MG63 (cell line): ENCODE measurements at regions not wholly inside any gene's neighbourhood (a gene's known extent, or its start where the extent isn't known, plus 50 kb on each side); places are given as distances from the start of the nearest gene placed in this dataset.

ENCODE experiments used
- DNase-seq: peaks from one replicate; pipeline ENCODE4 v3.0.0-alpha.2; 2020
- H3K27me3 ChIP-seq: fragments of 250-450 bp; sonication (Bioruptor Pico); 2 replicates; pipeline ENCODE4 v1.5.1; 2020; ENCODE audit warnings: mild to moderate bottlenecking, moderate library complexity
- H3K36me3 ChIP-seq: fragments of 250-450 bp; sonication (Bioruptor Pico); 2 replicates; pipeline ENCODE4 v1.5.1; 2020; ENCODE audit warnings: mild to moderate bottlenecking, moderate library complexity
- H3K4me3 ChIP-seq: fragments of 250-450 bp; sonication (Bioruptor Pico); 2 replicates; pipeline ENCODE4 v1.5.1; 2020; ENCODE audit warnings: mild to moderate bottlenecking, moderate library complexity
- H3K9me3 ChIP-seq: fragments of 250-450 bp; sonication (Bioruptor Pico); 2 replicates; pipeline ENCODE4 v1.5.1; 2020; ENCODE audit warnings: mild to moderate bottlenecking, moderate library complexity

GRCh38 chr6:21467091-21467490 lies 126.5 kb upstream of the SOX4 start:
- Histone ChIP-seq H3K4me3 (no peak overlapping the region), H3K27me3 (no peaks in the 10 kb centered on the region)
- no peak for DNase-seq

GRCh38 chr6:21468461-21468860 lies 125.1 kb upstream of the SOX4 start:
- Histone ChIP-seq H3K9me3 (no peaks in the 10 kb centered on the region), H3K4me3 (no peak overlapping the region), H3K27me3 (no peaks in the 10 kb centered on the region), H3K36me3 (no peaks in the 10 kb centered on the region)
- DNase-seq, result no peak

More at GRCh38 chr6:21467091-21467490, 126.5 kb upstream of the SOX4 start:
- Histone ChIP-seq H3K9me3 (no peaks in the 10 kb centered on the region), H3K36me3 (no peaks in the 10 kb centered on the region)

- no peak overlapping the region for H3K4me3 ChIP-seq
- no peak for DNase-seq
- H3K27me3 ChIP-seq, result no peaks in the 10 kb centered on the region
- no peaks in the 10 kb centered on the region for H3K9me3 ChIP-seq
- H3K36me3 ChIP-seq, result no peaks in the 10 kb centered on the region
Observed at GRCh38 chr6:21469213-21469612, 124.3 kb upstream of the SOX4 start.

- H3K36me3 ChIP-seq, result no peaks in the 10 kb centered on the region
- no peak for DNase-seq
- no peaks in the 10 kb centered on the region for H3K27me3 ChIP-seq
- H3K9me3 ChIP-seq, result no peaks in the 10 kb centered on the region
- no peak overlapping the region for H3K4me3 ChIP-seq
Observed at GRCh38 chr6:21476112-21476511, 117.4 kb upstream of the SOX4 start.

GRCh38 chr6:21478411-21478810 lies 115.1 kb upstream of the SOX4 start:
- no peaks in the 10 kb centered on the region for H3K36me3 ChIP-seq
- no peak for DNase-seq
- H3K4me3 ChIP-seq, result no peak overlapping the region
- no peaks in the 10 kb centered on the region for H3K9me3 ChIP-seq
- H3K27me3 ChIP-seq, result no peaks in the 10 kb centered on the region

GRCh38 chr6:21478883-21479539 lies 114.5 kb upstream of the SOX4 start:
- H3K4me3 ChIP-seq, result peak overlapping the region; percentile 11; the same call in 1 of the 2 replicates
- DNase-seq, result peak; percentile 3

GRCh38 chr6:21486115-21486514 lies 107.4 kb upstream of the SOX4 start:
- H3K27me3 ChIP-seq, result no peaks in the 10 kb centered on the region
- no peaks in the 10 kb centered on the region for H3K36me3 ChIP-seq
- DNase-seq, result no peak
- H3K4me3 ChIP-seq, result no peak overlapping the region
- H3K9me3 ChIP-seq, result no peaks in the 10 kb centered on the region

More at GRCh38 chr6:21478883-21479539, 114.5 kb upstream of the SOX4 start:
- Histone ChIP-seq H3K36me3 (no peaks in the 10 kb centered on the region), H3K27me3 (no peaks in the 10 kb centered on the region), H3K9me3 (no peaks in the 10 kb centered on the region)

GRCh38 chr6:21489826-21490225 lies 103.7 kb upstream of the SOX4 start:
- no peak overlapping the region for H3K4me3 ChIP-seq
- H3K9me3 ChIP-seq, result no peaks in the 10 kb centered on the region
- DNase-seq, result no peak
- H3K27me3 ChIP-seq, result no peaks in the 10 kb centered on the region
- no peaks in the 10 kb centered on the region for H3K36me3 ChIP-seq

GRCh38 chr6:21491955-21492354 lies 101.6 kb upstream of the SOX4 start:
- H3K9me3 ChIP-seq, result no peaks in the 10 kb centered on the region
- no peak for DNase-seq

GRCh38 chr6:21494505-21494904 lies 99.0 kb upstream of the SOX4 start:
- no peak overlapping the region for H3K4me3 ChIP-seq
- H3K9me3 ChIP-seq, result no peaks in the 10 kb centered on the region
- DNase-seq, result no peak
- H3K36me3 ChIP-seq, result no peaks in the 10 kb centered on the region
- no peaks in the 10 kb centered on the region for H3K27me3 ChIP-seq

More at GRCh38 chr6:21491955-21492354, 101.6 kb upstream of the SOX4 start:
- Histone ChIP-seq H3K4me3 (no peak overlapping the region), H3K27me3 (no peaks in the 10 kb centered on the region), H3K36me3 (no peaks in the 10 kb centered on the region)

GRCh38 chr6:21496196-21496595 lies 97.4 kb upstream of the SOX4 start:
- no peaks in the 10 kb centered on the region for H3K36me3 ChIP-seq
- no peak overlapping the region for H3K4me3 ChIP-seq
- no peaks in the 10 kb centered on the region for H3K27me3 ChIP-seq
- DNase-seq, result no peak
- H3K9me3 ChIP-seq, result no peaks in the 10 kb centered on the region

- Histone ChIP-seq H3K27me3 (no peaks in the 10 kb centered on the region), H3K9me3 (no peaks in the 10 kb centered on the region), H3K36me3 (no peaks in the 10 kb centered on the region), H3K4me3 (no peak overlapping the region)
- DNase-seq, result no peak
Observed at GRCh38 chr6:21496706-21497105, 96.8 kb upstream of the SOX4 start.

- Histone ChIP-seq H3K4me3 (no peak overlapping the region), H3K9me3 (no peaks in the 10 kb centered on the region), H3K36me3 (no peaks in the 10 kb centered on the region), H3K27me3 (no peaks in the 10 kb centered on the region)
- DNase-seq, result no peak
Observed at GRCh38 chr6:21500314-21501020, 93.1 kb upstream of the SOX4 start.

- Histone ChIP-seq H3K4me3 (no peak overlapping the region), H3K36me3 (no peaks in the 10 kb centered on the region), H3K27me3 (no peaks in the 10 kb centered on the region), H3K9me3 (no peaks in the 10 kb centered on the region)
- no peak for DNase-seq
Observed at GRCh38 chr6:21501021-21501354, 92.6 kb upstream of the SOX4 start.

GRCh38 chr6:21501815-21502214 lies 91.7 kb upstream of the SOX4 start:
- Histone ChIP-seq H3K9me3 (no peaks in the 10 kb centered on the region), H3K27me3 (no peaks in the 10 kb centered on the region), H3K4me3 (no peak overlapping the region), H3K36me3 (no peaks in the 10 kb centered on the region)
- DNase-seq, result no peak

- DNase-seq, result no peak
- no peaks in the 10 kb centered on the region for H3K36me3 ChIP-seq
Observed at GRCh38 chr6:21502682-21503081, 90.9 kb upstream of the SOX4 start.

GRCh38 chr6:21504790-21505189 lies 88.8 kb upstream of the SOX4 start:
- H3K9me3 ChIP-seq, result no peaks in the 10 kb centered on the region
- DNase-seq, result no peak
- H3K27me3 ChIP-seq, result no peaks in the 10 kb centered on the region
- no peaks in the 10 kb centered on the region for H3K36me3 ChIP-seq
- H3K4me3 ChIP-seq, result no peak overlapping the region

More at GRCh38 chr6:21502682-21503081, 90.9 kb upstream of the SOX4 start:
- no peaks in the 10 kb centered on the region for H3K27me3 ChIP-seq
- H3K9me3 ChIP-seq, result no peaks in the 10 kb centered on the region
- H3K4me3 ChIP-seq, result no peak overlapping the region

- DNase-seq, result no peak
- Histone ChIP-seq H3K9me3 (no peaks in the 10 kb centered on the region), H3K4me3 (no peak overlapping the region), H3K36me3 (no peaks in the 10 kb centered on the region), H3K27me3 (no peaks in the 10 kb centered on the region)
Observed at GRCh38 chr6:21505574-21505990, 88.0 kb upstream of the SOX4 start.
